ENCODE measurements at regions not wholly inside any gene's neighbourhood (a gene's known extent, or its start where the extent isn't known, plus 50 kb on each side); places are given as distances from the start of the nearest gene placed in this dataset.

DNA sequence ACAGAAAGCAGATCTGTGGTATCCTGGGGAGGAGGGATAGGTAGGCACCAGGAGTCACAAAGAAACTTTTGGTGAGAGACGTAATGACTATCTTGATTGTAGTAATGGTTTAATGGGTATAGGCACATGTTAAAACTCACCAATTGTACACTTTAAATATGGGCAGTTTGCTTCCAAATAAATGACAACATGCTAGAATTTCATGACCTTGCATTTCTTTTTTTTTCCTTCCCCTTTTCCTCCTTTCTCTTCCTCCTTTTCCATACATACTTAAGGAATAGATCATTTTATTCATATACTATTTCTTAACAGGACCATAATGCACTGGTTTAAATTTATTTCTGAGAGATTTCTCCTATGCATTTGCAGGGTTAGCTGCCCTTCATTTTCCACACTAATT, 341.8 kb downstream of the TMEM182 start:
- DNase-seq (no peak), ATAC-seq (ENCODE audit: poor library complexity) (no peak)
- intact Hi-C loops (cut with DNase I) = no loop called here

DNA sequence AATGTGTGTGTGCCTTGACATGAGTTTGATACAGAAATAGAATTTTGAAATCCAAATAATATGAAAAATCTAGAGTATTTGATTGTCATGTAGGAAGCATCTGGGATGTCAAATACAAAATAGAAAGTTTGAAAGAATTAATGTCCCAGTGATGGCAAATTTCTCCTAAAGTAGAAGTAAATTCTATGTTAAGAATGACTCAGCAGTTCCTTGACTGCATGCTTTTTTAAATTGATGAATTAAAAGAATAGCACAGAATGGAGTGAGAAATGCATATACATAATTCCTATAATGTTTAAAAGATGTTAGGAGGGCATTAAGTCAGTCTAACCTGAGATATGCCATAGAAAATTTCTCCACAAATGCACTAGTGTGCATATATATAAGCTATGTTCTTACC, 357.5 kb downstream of the TMEM182 start:
- DNase-seq (no peak), ATAC-seq (ENCODE audit: poor library complexity) (no peak)
- intact Hi-C loops (cut with DNase I) = no loop called here

DNA sequence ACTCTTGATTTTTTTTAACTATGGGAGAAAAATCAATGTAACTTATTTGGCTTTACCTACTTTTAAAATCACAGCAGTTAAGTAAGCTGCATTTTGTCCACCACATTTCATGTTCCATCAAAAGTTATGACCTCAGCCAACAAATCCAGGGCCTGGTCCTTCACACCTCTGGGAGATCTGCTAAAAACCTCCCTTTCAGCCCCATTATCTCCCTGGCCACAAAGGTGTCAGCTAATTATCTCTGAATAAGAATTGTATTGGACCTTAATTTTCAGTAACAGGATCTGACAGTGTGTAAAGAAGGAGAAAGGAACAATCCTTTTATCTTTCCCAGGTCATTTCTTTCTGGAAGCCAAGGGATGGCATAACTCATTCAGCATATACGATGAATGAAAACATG, 359.3 kb downstream of the TMEM182 start:
- DNase-seq = no peak
- no peak for ATAC-seq (ENCODE audit: poor library complexity)
- intact Hi-C loops (cut with DNase I) = no loop called here

DNA sequence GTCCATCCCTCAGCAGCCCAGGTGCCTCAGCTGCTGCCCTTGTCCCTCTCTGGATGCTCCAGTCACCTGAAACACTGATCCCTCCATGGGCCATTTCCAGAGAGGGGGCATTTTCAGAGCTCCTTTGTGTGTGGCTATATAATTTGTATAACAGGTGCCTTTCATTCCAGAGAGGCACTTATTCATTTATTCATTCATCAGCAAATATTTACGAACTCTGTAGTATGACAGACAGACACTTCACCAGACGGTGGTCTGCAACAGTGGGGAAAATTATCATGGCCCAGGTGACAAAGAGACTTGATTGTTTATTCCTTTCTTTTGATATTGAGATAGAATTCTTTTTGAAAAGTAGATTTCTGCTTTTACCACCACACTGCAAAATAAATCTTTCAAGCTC, 361.7 kb downstream of the TMEM182 start:
- ATAC-seq (ENCODE audit: poor library complexity) (no peak), DNase-seq (no peak)
- intact Hi-C loops (cut with DNase I) = no loop called here

DNA sequence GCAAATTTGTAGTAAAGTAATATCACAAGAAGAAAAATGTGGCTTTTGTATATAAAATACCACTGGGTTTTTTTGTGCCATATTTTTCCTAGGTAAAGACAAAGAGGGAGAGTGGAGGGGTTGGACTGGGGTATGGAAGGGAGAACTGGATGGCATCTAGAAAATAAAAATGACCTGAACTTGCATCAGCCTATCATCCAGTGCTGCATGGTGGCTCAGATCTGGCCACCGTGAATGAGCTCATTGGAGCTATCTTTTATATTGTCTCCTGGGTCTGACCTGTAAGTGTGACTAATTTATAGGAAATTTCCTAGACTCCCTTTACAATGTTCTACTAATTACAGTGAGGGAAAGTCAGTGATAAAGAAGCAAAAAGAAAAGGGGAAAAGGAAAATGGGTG, 369.0 kb downstream of the TMEM182 start:
- intact Hi-C loops (cut with DNase I) = no loop called here
- ATAC-seq (ENCODE audit: poor library complexity) (no peak), DNase-seq (no peak)

DNA sequence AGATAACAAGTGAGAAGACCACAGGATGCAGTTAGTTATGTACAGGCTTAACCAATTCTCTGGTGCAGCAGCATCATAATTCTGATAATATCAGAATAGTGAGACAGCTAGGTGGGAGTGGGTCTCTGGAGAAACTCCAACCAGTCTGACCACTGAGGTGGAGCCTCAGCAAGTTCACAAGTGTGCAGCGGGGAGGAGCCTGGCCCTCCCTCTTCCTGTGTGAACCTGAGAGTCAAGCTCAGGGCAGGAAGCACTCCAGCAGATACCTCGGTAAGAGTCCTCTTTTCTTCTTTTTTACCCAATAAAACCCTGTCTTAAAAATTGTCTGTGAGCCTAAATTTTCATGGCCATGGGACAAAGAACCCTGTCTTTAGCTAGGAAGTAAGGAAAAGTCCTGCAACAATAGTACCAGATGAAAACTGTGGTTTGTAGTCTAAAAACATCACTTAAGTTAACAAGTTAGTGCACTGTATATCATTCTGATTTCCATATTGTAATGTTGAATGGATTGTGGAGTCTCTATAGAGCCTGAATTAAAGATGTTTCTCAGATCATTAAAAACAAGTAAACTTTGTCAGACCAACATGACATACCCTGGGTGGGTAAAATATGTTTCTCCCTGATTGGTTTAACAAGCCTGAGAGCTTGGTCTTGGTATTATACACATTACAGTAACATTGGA, 370.8 kb downstream of the TMEM182 start:
- intact Hi-C loops (cut with DNase I) = no loop called here
- no peak for DNase-seq
- no peak for ATAC-seq (ENCODE audit: poor library complexity)

DNA sequence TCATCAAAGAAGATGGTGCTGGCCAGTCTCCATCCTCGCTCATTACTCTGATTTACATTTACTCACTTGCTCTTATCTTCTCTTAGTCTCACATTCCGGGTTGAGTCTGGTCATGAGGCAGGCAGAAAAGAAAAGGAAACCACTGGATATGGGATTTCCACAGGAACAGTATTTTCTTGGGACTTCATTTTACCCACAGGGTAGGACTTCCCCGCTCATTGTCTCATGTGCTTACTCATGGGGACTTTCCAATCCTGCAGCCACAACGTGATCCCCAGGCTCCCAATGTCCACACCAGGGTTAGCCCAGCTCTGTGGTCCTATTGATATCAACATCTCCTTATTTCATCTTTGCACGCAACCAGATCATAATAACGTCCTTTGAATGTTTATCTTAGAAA, 373.8 kb downstream of the TMEM182 start:
- no peak for DNase-seq
- intact Hi-C loops (cut with DNase I) = no loop called here
- no peak for ATAC-seq (ENCODE audit: poor library complexity)

DNA sequence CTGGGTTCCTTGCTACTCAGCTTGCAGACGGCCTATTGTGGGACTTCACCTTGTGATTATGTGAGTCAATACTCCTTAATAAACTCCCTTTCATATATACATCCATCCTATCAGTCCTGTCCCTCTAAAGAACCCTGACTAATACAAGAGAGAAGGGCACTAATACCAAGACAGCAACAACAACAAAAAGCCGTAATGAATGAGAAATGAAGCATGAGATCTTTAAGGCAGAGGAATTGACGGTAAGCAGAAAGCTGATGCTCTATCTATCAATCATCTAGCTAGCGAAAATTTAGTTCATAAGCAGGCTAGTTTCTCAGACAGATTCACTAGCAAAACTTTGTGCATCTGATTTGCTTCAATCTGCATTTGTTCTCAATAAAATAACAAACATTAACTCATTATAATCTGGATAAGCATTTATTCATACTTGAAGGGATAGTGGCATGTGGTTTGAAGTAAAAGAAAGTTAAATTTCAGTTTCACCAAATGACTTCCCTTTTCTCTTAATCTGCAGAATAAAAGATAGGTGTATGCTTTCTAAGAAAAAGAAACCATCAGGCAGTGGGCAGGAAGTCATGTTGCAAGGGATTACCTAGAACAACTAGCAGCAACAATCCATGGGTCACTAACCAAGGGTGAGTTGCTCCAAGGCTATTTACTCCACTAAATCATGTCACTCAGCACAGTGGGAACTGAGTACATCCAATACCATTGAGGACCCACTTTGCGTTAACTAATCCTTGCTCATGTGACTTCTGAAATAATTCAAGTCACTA, 376.5 kb downstream of the TMEM182 start:
- no peak for DNase-seq
- intact Hi-C loops (cut with DNase I) = no loop called here
- no peak for ATAC-seq (ENCODE audit: poor library complexity)

DNA sequence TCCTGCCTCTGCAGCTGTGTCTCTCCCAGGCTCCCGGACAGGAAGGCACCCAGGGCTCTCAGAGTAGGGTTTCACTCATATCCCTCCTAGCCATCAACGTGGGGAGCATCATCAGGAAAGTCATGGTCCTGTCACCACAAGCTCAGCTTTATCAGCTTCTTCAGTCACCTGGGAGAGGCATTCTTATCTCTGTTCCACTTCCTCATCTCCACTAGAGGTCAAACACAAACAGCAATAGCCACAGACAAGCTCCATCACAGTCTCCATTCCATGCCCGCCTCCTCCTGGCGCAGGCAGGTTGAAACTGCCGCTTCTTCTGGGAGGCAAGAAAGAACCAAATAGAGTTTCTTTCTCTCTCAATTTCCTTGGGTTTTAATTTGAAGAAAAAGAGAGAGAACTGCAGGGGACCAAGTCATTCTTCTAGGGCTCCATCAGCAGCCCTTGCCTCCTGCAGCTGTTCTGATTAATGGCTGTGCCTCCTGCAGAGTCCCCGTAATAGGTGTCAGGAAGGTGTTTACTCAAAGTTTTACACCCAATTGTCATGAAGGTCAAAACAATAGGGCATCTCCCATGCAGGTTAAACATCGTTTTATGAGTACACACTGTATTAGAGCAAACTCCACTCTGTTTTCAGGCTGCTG, 377.9 kb downstream of the TMEM182 start:
- intact Hi-C loops (cut with DNase I) = no loop called here
- ATAC-seq (ENCODE audit: poor library complexity) = no peak

DNA sequence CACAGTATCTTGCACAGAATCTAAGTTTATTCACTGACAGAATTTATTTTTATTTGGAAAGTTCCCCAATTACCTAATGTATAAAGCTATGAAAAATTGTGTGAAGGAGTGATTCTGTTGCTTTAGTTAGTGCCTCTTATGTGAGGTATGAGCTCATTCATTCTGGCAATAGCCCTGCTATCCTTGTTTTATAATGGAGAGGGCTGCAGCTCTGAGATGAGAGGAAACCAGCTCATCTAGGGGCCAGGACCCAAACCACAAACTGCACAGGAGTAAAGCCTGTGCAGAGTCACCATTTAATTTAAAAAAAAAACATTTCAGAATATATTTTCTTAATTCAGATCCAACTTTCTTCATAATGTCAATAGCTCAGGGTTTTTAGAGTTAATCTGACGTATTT, 383.0 kb downstream of the TMEM182 start:
- intact Hi-C loops (cut with DNase I) = no loop called here
- DNase-seq (no peak), ATAC-seq (ENCODE audit: poor library complexity) (no peak)

More for the DNA sequence above, 377.9 kb downstream of the TMEM182 start:
- DNase-seq = no peak

DNA sequence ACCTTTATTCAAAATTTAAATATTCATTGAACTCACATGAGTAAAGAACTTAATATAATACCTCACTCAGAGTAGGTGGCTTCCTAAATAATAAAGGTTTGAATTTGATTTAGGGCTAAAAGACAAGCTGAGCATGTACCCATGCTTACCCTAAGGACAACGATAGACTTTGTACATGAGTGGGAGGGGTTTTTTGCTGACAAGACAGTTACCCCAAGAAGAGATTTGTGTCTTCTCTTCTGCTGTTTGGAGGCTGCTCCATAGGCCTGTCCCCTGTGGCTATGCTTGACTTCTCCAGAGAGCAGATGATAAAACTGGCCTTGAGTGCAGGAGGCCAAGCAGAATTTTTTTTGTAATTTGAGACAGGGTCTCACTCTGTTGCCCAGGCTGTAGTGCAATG, 383.9 kb downstream of the TMEM182 start:
- intact Hi-C loops (cut with DNase I) = no loop called here
- no peak for DNase-seq
- no peak for ATAC-seq (ENCODE audit: poor library complexity)

DNA sequence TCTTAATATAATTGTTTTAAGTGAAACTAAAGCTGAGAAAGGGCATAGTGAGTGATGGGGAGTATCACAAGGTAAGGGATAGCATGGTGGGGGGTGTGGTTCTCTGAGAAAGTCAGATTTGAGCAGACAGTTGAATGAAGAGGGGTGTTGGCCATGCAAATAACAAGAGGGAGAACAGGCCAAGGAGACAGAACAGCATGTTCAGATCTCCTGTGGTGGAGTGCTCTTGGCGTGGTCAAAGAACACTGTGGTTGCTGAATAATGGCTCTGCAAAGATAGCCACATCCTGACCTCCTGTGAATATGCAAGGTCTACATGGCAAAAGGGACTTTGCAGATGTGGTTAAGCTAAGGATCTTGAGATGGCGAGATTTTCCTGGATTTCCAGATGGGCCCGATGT, 389.2 kb downstream of the TMEM182 start:
- intact Hi-C loops (cut with DNase I) = no loop called here
- ATAC-seq (ENCODE audit: poor library complexity) = no peak
- no peak for DNase-seq

DNA sequence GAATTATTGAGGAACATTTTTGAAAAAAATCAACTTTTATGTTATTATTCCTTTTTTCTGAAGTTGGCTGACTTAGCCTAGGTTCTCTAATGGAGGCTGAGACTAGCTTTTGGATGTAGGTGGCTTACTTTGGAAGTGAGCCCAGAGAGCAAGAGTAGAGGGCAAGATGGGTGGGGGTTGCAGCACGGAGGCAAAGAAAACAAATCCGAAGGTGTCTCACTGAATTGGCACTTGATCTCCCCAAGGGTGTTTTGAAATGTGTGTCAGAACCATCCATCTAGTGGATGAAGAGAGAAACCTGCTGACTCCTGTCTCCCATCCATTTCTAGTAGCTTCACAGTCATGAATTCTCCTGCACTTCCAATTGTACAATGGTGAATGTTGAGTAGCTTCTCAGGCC, 390.7 kb downstream of the TMEM182 start:
- ATAC-seq (ENCODE audit: poor library complexity) (no peak), DNase-seq (no peak)
- intact Hi-C loops (cut with DNase I) = no loop called here

DNA sequence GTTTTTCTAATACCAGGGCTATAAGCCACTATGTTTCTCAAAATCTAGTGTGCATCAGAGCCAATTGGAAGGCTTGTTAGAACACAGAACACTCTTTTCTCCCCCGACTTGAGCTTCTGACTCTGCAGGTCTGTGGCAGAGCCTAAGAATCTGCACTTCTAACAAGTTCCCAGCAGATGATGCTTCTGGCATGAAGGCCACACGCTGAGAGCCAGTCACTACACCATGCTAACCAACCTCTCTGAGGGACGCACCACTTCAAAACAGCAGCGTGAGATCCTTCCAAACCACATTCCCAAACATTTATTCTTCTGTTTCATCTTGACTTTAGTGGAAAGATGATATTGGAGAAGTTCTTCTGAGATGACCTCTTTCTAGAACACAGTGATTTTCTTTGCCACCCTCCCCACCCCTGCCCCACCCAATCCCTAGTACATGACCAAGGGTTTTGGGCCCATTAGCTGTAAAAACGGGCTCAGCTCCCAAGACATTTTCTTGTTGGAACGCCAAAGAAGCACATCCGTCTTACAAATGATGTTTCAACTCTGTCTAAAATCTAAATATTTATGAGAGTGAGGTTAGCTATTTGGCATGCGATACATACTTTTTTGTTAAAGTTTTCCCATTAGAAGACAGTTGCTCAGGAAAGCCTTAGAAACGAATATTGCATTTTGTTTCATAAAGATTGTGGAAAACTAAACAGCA, 391.9 kb downstream of the TMEM182 start:
- ATAC-seq (ENCODE audit: poor library complexity) (no peak), DNase-seq (no peak)
- intact Hi-C loops (cut with DNase I) = no loop called here

DNA sequence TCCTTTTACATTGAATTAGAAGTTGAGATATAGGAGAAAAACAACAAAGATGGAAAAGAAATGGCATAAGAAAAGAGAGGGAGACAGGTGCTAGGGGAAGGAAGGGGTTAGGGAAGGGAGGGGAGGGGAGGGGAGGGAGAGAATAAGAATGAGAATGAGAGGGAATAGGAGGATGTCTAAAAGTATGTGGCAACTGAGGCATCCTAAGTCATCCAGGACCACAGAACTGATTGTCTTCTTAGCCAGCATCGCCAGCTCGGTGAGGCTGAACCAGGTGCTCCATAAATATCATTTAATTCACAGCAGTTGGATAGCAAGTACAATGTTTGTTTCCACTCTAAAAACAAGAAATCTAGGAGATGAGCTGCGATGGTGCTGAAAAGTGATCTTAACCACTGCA, 393.5 kb downstream of the TMEM182 start:
- ATAC-seq (ENCODE audit: poor library complexity) (no peak), DNase-seq (no peak)
- intact Hi-C loops (cut with DNase I) = no loop called here

DNA sequence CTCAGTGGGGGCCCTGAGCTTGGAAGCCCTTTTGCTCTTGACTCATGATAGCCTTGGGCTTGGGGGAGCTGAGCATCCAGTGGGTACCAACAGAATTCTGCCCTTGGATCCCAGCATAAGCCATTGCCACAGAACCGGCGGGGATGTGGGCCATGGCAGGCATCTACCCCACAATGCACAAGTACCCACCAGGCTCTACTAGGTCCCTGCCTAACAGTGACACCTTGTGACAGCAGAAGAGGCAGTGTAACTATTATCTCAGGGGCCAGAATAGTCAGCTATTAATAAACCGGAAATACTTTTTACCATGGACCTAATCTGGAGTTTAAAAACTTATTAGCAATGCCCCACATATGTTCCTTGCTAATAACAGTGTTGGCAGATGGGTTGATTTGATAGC, 397.2 kb downstream of the TMEM182 start:
- no peak for ATAC-seq (ENCODE audit: poor library complexity)
- intact Hi-C loops (cut with DNase I) = no loop called here
- no peak for DNase-seq

DNA sequence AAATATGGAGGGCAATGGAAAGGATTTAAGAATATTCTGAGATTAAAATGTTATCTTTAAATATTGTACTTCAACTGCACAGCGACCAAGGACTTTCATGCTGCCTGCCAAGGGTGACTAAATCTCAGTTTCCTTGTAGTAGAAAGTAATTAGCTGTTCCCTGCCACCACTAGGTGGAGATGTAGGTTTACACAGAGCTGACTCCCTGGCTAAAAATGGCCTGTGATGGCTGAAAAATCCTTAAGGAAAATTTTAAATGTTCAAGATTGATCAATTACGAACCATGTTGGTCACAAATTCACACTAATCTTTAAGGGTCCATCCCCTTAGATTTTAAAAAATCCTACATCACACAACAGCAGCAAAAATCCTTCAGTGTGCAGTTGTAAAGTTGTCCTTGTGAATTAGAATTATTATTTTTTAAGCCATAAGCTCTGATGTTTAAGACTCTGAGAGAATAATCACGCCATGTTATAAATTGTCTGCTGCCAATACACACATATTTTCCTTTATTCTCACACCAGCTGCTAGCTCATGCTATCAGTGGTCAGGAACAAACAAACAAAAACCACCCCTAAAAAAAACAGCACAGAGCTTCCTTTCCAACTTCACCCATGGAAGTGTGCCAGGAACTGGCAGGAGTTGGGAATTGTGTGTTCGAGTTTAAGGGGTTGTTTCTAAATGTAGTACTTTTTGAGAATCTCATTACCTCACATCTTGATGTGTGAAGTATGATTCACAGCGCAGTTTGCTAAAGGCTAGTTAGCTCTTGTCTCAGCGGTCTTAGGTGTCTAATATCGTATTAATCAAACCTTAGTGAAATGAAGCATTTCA, 399.8 kb downstream of the TMEM182 start:
- DNase-seq (no peak), ATAC-seq (ENCODE audit: poor library complexity) (no peak)
- intact Hi-C loops (cut with DNase I) = no loop called here

DNA sequence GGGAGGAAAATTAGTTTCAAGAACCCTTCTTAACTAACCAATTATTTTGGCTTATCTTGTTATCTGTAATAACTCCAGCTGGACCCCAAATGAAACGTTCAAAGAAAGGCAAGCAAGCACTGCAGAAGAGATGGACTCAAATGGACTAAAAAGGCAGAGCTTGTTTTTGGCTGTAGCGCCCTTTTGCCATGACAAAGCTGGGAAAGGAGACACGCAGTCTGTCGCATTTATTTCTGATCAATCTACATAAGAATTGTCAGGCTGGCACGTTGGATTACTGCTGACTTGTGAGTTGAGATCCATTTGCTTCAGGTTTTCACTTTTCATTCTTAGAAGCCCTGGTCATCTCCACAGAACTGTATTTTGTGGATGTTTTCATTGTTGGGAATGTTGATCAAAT, 402.9 kb downstream of the TMEM182 start:
- no peak for DNase-seq
- ATAC-seq (ENCODE audit: poor library complexity) = no peak
- intact Hi-C loops (cut with DNase I) = no loop called here

DNA sequence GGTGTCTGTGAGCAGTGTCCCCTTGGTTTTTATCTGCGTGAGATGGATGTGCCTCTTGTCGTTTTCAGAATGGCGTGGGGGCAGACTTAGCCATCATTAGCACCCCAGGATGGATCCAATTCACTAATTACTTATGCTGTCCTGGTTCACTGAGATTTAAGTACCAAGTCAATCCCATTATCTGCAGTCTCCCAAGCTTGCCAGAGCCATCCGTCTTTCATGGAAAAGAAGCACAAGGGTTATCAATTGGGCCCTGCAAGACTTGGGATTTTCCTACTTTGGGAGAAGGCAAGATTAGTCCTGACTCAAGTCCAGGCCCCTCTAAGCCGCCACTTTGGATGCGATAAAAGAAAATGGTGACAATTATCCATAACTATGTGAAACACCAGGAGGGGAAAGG, 404.0 kb downstream of the TMEM182 start:
- no peak for DNase-seq
- intact Hi-C loops (cut with DNase I) = no loop called here
- ATAC-seq (ENCODE audit: poor library complexity) = no peak
